Fibroblast of the aortic adventitia (primary cell): ENCODE measurements at regions not wholly inside any gene's neighbourhood (a gene's known extent, or its start where the extent isn't known, plus 50 kb on each side); places are given as distances from the start of the nearest gene placed in this dataset.

ENCODE experiments used
- DNase-seq: peaks from one replicate; pipeline ENCODE4 v3.0.0-alpha.2; 2010; ENCODE audit warnings: low read depth
- H3K4me3 ChIP-seq: 2 replicates; pipeline ENCODE4 v1.5.1; 2011; ENCODE audit warnings: low read depth, mild to moderate bottlenecking, control low read depth, low read length, moderate library complexity
- TF ChIP-seq, protein P1 (sequence below): IDR thresholded peaks from 2 replicates; pipeline ENCODE4 v1.5.1; 2011; ENCODE audit warnings: mild to moderate bottlenecking, low read length, control low read depth, inconsistent platforms; ENCODE audit not compliant: insufficient read depth

DNA sequence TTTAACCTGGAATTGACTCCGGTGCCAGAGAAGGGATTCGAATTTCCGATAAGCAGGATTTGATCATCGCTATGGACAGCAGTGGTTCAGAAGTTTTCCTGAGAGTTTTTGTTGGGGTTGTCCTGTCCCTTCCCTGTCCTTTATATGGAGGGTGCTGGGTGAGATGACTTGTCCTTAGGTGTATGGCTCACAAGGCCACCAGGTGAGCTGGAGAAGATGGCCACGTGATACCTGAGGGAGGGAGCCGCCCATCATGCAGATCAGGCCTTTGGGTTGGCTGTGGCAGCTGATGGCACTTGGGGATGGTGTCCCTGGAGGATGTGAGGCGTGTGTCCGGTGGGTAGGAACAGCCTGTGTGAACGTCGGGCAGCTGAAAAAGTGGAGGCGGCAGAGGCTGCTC lies 187.7 kb downstream of the PTPN20 start:
- no peak overlapping the region for H3K4me3 ChIP-seq
- TF ChIP-seq, protein P1, sequence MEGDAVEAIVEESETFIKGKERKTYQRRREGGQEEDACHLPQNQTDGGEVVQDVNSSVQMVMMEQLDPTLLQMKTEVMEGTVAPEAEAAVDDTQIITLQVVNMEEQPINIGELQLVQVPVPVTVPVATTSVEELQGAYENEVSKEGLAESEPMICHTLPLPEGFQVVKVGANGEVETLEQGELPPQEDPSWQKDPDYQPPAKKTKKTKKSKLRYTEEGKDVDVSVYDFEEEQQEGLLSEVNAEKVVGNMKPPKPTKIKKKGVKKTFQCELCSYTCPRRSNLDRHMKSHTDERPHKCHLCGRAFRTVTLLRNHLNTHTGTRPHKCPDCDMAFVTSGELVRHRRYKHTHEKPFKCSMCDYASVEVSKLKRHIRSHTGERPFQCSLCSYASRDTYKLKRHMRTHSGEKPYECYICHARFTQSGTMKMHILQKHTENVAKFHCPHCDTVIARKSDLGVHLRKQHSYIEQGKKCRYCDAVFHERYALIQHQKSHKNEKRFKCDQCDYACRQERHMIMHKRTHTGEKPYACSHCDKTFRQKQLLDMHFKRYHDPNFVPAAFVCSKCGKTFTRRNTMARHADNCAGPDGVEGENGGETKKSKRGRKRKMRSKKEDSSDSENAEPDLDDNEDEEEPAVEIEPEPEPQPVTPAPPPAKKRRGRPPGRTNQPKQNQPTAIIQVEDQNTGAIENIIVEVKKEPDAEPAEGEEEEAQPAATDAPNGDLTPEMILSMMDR, result no peak
- no peak for DNase-seq

DNA sequence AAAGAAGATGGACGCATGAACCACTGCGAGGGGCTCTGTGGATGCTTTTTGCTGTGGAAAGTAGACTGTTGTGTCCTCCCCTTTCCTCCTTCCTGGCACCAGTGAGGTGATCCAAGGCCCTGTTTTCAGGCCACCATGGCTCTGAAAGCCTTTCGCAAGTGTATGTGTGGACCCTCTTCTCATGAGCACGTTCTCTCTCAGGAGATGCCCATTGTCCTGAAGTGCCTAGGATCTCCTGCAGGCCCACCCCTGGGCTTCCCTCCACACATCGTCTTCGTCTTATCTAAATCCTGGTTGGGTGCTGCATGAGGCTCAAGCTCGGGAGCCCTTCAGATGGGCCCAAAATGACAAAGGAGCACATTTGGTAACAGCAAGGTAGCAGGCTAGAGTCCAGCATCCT lies 188.2 kb downstream of the PTPN20 start:
- TF ChIP-seq, protein P1, result no peak
- DNase-seq, result no peak
- H3K4me3 ChIP-seq, result no peak overlapping the region

DNA sequence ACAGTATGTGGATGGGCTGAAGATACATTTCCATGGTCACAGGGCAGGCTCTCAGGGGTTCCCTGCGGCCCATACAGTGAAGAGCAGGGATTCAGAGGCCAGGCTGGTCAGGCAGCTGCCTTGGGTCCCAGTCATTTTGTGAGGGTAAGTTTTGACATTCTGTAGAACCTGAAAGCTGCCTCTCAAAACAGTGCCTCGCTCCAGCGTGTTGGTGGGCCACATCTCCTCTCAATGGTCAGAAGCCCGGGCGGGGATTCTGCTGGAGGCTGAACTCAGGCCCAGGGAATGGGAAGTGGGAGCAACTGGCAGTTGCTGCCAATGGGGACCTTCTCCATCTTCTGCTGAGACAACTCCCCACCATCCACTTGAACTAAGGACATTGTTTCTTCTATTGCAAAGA lies 190.0 kb downstream of the PTPN20 start:
- DNase-seq, result no peak
- TF ChIP-seq, protein P1, result no peak

DNA sequence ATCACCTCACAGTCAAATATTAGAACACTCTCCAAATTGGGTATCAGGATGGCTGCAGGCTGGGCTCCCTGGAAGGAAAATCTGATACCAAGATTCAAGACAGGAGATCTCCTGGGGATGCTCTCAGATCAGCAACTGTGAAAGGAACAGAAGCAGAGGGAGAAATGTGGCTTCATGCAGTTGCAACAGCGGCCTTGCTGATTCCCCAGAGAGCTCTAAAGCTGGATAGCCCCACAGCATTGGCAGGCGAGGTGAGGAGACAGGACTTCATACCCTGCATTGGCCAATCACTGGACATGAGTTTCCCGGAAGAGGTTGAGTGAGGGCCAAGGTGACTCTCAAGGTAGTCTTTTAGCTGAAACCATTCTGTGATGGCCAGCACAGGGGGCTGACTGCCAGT lies 190.6 kb downstream of the PTPN20 start:
- TF ChIP-seq, protein P1, result no peak
- DNase-seq, result peak; percentile 22
- no peak overlapping the region for H3K4me3 ChIP-seq

More for the DNA sequence above, 190.0 kb downstream of the PTPN20 start:
- no peak overlapping the region for H3K4me3 ChIP-seq

DNA sequence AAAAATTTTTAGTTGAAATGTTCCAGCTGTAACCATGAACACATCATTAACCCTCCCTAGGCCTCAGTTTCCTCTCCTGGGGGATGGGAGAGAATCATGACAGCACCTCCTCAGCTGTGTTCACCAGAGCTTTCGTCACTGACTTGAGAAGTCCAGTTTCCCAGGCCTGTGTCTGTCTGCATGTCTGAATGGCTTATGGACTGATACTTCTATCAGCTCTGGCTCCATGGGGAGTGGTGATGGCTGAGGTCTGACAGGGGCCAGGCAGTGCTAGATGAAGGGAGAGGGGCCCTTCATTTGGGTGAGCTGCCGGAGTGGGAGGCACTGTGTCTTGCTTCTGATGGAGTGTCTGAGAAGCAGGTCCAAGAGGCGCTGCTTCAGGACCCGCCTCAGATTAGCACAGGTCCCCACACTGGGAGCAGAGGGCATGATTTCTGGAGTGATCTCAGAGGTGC lies 192.9 kb downstream of the PTPN20 start:
- no peak overlapping the region for H3K4me3 ChIP-seq
- TF ChIP-seq, protein P1, result no peak
- peak; percentile 4 for DNase-seq

DNA sequence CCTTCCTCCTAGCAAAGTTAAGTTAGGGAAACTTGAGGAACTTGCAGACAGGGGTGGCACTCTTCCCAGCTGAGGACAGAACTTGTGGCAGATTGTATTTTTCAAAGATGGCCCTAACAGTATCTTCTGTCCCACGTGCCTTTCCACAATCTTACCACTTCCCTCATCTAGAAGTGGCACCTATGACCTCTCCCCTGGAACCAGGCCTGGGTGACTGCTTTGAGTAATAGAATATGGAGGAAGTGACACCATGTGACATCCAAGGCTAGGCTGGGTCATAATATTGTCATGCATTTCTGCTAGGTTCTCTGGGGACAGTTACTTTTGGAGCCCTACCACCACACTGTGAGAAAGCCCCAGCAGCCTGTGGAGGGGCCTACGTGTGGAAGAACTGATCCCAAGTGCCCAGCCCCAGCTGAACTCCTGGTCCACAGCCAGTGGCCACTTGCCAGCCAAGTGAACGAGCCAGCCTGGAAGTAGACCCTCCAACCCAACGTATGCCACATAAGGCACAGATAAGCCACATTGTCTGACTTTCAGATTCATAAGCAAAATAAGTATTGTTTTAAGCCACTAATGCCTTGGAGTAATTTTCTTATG lies 193.7 kb downstream of the PTPN20 start:
- no peak overlapping the region for H3K4me3 ChIP-seq
- no peak for DNase-seq
- TF ChIP-seq, protein P1, result no peak
